ENCODE measurements at regions not wholly inside any gene's neighbourhood (a gene's known extent, or its start where the extent isn't known, plus 50 kb on each side); places are given as distances from the start of the nearest gene placed in this dataset.

GRCh38 chr1:90534663-90535295, 182.3 kb downstream of the BARHL2 start:
- no peak for ATAC-seq
- no peaks in the 10 kb centered on the region for H3K4me1 Mint-ChIP-seq

GRCh38 chr1:90534116-90534515, 183.0 kb downstream of the BARHL2 start:
- Mint-ChIP-seq H3K4me3 (no peak overlapping the region), H3K36me3 (ENCODE audit: low read depth) (no peaks in the 10 kb centered on the region), H3K4me1 (no peaks in the 10 kb centered on the region), H3K9me3 (no peaks in the 10 kb centered on the region), H3K27me3 (no peaks in the 10 kb centered on the region), H3K27ac (no peak overlapping the region)
- DNase-seq (no peak), ATAC-seq (no peak)

More at GRCh38 chr1:90534663-90535295, 182.3 kb downstream of the BARHL2 start:
- Mint-ChIP-seq H3K27me3 (no peaks in the 10 kb centered on the region), H3K4me3 (no peak overlapping the region), H3K36me3 (ENCODE audit: low read depth) (no peaks in the 10 kb centered on the region), H3K9me3 (no peaks in the 10 kb centered on the region), H3K27ac (no peak overlapping the region)
- DNase-seq, result no peak

- Mint-ChIP-seq H3K4me3 (no peak overlapping the region), H3K27me3 (no peaks in the 10 kb centered on the region), H3K27ac (no peak overlapping the region), H3K4me1 (no peaks in the 10 kb centered on the region), H3K36me3 (ENCODE audit: low read depth) (no peaks in the 10 kb centered on the region), H3K9me3 (peaks cover 3% of the 10 kb centered on the region)
- DNase-seq, result no peak
- no peak for ATAC-seq
Measured at GRCh38 chr1:90526954-90527353, 190.1 kb downstream of the BARHL2 start.

GRCh38 chr1:90522432-90522831, 194.7 kb downstream of the BARHL2 start:
- no peaks in the 10 kb centered on the region for H3K27me3 Mint-ChIP-seq
- no peak overlapping the region for H3K27ac Mint-ChIP-seq
- no peak overlapping the region for H3K4me3 Mint-ChIP-seq
- H3K9me3 Mint-ChIP-seq, result peaks cover 14% of the 10 kb centered on the region
- DNase-seq, result no peak
- ATAC-seq, result no peak
- H3K4me1 Mint-ChIP-seq, result no peaks in the 10 kb centered on the region
- no peaks in the 10 kb centered on the region for H3K36me3 Mint-ChIP-seq (ENCODE audit: low read depth)

GRCh38 chr1:90513956-90514355, 203.1 kb downstream of the BARHL2 start:
- no peaks in the 10 kb centered on the region for H3K36me3 Mint-ChIP-seq (ENCODE audit: low read depth)
- DNase-seq (no peak), ATAC-seq (no peak)
- H3K27me3 Mint-ChIP-seq, result peaks cover 2% of the 10 kb centered on the region
- H3K4me3 Mint-ChIP-seq, result no peak overlapping the region
- H3K27ac Mint-ChIP-seq, result no peak overlapping the region
- no peaks in the 10 kb centered on the region for H3K4me1 Mint-ChIP-seq
- H3K9me3 Mint-ChIP-seq, result peaks cover 7% of the 10 kb centered on the region

GRCh38 chr1:90512441-90512840, 204.7 kb downstream of the BARHL2 start:
- H3K27me3 Mint-ChIP-seq, result peaks cover 2% of the 10 kb centered on the region
- H3K4me3 Mint-ChIP-seq, result no peak overlapping the region
- H3K4me1 Mint-ChIP-seq, result no peaks in the 10 kb centered on the region
- ATAC-seq (no peak), DNase-seq (no peak)
- H3K27ac Mint-ChIP-seq, result no peak overlapping the region
- H3K9me3 Mint-ChIP-seq, result no peaks in the 10 kb centered on the region
- no peaks in the 10 kb centered on the region for H3K36me3 Mint-ChIP-seq (ENCODE audit: low read depth)

GRCh38 chr1:90510143-90510542, 207.0 kb downstream of the BARHL2 start:
- no peak for ATAC-seq
- H3K4me3 Mint-ChIP-seq, result no peak overlapping the region

GRCh38 chr1:90509225-90510048, 207.7 kb downstream of the BARHL2 start:
- no peaks in the 10 kb centered on the region for H3K9me3 Mint-ChIP-seq
- DNase-seq, result no peak
- no peaks in the 10 kb centered on the region for H3K27me3 Mint-ChIP-seq
- no peak overlapping the region for H3K27ac Mint-ChIP-seq
- no peaks in the 10 kb centered on the region for H3K36me3 Mint-ChIP-seq (ENCODE audit: low read depth)
- no peak overlapping the region for H3K4me3 Mint-ChIP-seq
- no peak for ATAC-seq
- no peaks in the 10 kb centered on the region for H3K4me1 Mint-ChIP-seq

More at GRCh38 chr1:90510143-90510542, 207.0 kb downstream of the BARHL2 start:
- no peak for DNase-seq
- Mint-ChIP-seq H3K27me3 (no peaks in the 10 kb centered on the region), H3K27ac (no peak overlapping the region), H3K4me1 (no peaks in the 10 kb centered on the region), H3K36me3 (ENCODE audit: low read depth) (no peaks in the 10 kb centered on the region), H3K9me3 (no peaks in the 10 kb centered on the region)

GRCh38 chr1:90508376-90509167, 208.5 kb downstream of the BARHL2 start:
- H3K27ac Mint-ChIP-seq, result no peak overlapping the region
- H3K9me3 Mint-ChIP-seq, result no peaks in the 10 kb centered on the region
- no peak for ATAC-seq

GRCh38 chr1:90507173-90507572, 209.9 kb downstream of the BARHL2 start:
- Mint-ChIP-seq H3K36me3 (ENCODE audit: low read depth) (no peaks in the 10 kb centered on the region), H3K27ac (no peak overlapping the region), H3K4me1 (no peaks in the 10 kb centered on the region), H3K9me3 (no peaks in the 10 kb centered on the region), H3K4me3 (no peak overlapping the region), H3K27me3 (no peaks in the 10 kb centered on the region)
- ATAC-seq (no peak), DNase-seq (no peak)

More at GRCh38 chr1:90508376-90509167, 208.5 kb downstream of the BARHL2 start:
- DNase-seq, result no peak
- H3K36me3 Mint-ChIP-seq (ENCODE audit: low read depth), result no peaks in the 10 kb centered on the region
- H3K27me3 Mint-ChIP-seq, result no peaks in the 10 kb centered on the region
- H3K4me1 Mint-ChIP-seq, result no peaks in the 10 kb centered on the region
- no peak overlapping the region for H3K4me3 Mint-ChIP-seq

GRCh38 chr1:90505806-90506205, 211.3 kb downstream of the BARHL2 start:
- Mint-ChIP-seq H3K27me3 (no peaks in the 10 kb centered on the region), H3K9me3 (no peaks in the 10 kb centered on the region), H3K4me1 (no peaks in the 10 kb centered on the region), H3K27ac (no peak overlapping the region), H3K4me3 (no peak overlapping the region), H3K36me3 (ENCODE audit: low read depth) (no peaks in the 10 kb centered on the region)
- DNase-seq (no peak), ATAC-seq (no peak)

- peaks cover 7% of the 10 kb centered on the region for H3K27me3 Mint-ChIP-seq
- H3K4me3 Mint-ChIP-seq, result no peak overlapping the region
- H3K4me1 Mint-ChIP-seq, result no peaks in the 10 kb centered on the region
- ATAC-seq, result no peak
- H3K9me3 Mint-ChIP-seq, result no peaks in the 10 kb centered on the region
- no peak for DNase-seq
- H3K27ac Mint-ChIP-seq, result no peak overlapping the region
- no peaks in the 10 kb centered on the region for H3K36me3 Mint-ChIP-seq (ENCODE audit: low read depth)
Measured at GRCh38 chr1:90504509-90504908, 212.6 kb downstream of the BARHL2 start.

- H3K4me3 Mint-ChIP-seq, result no peak overlapping the region
- no peak for DNase-seq
- H3K4me1 Mint-ChIP-seq, result no peaks in the 10 kb centered on the region
- no peak overlapping the region for H3K27ac Mint-ChIP-seq
- H3K9me3 Mint-ChIP-seq, result no peaks in the 10 kb centered on the region
- no peaks in the 10 kb centered on the region for H3K36me3 Mint-ChIP-seq (ENCODE audit: low read depth)
- peaks cover 8% of the 10 kb centered on the region for H3K27me3 Mint-ChIP-seq
- no peak for ATAC-seq
Measured at GRCh38 chr1:90502696-90503095, 214.4 kb downstream of the BARHL2 start.

- Mint-ChIP-seq H3K9me3 (no peaks in the 10 kb centered on the region), H3K4me3 (no peak overlapping the region), H3K4me1 (no peaks in the 10 kb centered on the region), H3K36me3 (ENCODE audit: low read depth) (no peaks in the 10 kb centered on the region), H3K27ac (no peak overlapping the region), H3K27me3 (peaks cover 8% of the 10 kb centered on the region)
- DNase-seq, result no peak
- ATAC-seq, result no peak
Measured at GRCh38 chr1:90502194-90502593, 214.9 kb downstream of the BARHL2 start.

- Mint-ChIP-seq H3K27ac (no peak overlapping the region), H3K4me3 (no peak overlapping the region), H3K36me3 (ENCODE audit: low read depth) (no peaks in the 10 kb centered on the region), H3K9me3 (no peaks in the 10 kb centered on the region), H3K4me1 (no peaks in the 10 kb centered on the region), H3K27me3 (peaks cover 8% of the 10 kb centered on the region)
- DNase-seq, result no peak
- ATAC-seq, result no peak
Measured at GRCh38 chr1:90501281-90501680, 215.8 kb downstream of the BARHL2 start.
